Loucy (cell line): ENCODE measurements at regions not wholly inside any gene's neighbourhood (a gene's known extent, or its start where the extent isn't known, plus 50 kb on each side); places are given as distances from the start of the nearest gene placed in this dataset.

ENCODE experiments used
- H2AFZ ChIP-seq: fragments of 200-600 bp; sonication (generic); 2 replicates; pipeline ENCODE4 v1.6.0; 2016; ENCODE audit warnings: antibody characterized with exemption, mild to moderate bottlenecking, low read length, moderate library complexity
- H3F3A ChIP-seq: fragments of 200-600 bp; 2 replicates; pipeline ENCODE4 v1.6.0; 2016; ENCODE audit warnings: antibody characterized with exemption, low read depth, mild to moderate bottlenecking
- H3K27me3 ChIP-seq: fragments of 200-600 bp; sonication (generic); 2 replicates; pipeline ENCODE4 v1.6.1; 2014; ENCODE audit warnings: low read length, mild to moderate bottlenecking; ENCODE audit not compliant: insufficient read depth, poor library complexity, severe bottlenecking
- H3K36me3 ChIP-seq: fragments of 200-600 bp; sonication (generic); 2 replicates; pipeline ENCODE4 v1.6.1; 2016; ENCODE audit warnings: low read length; ENCODE audit not compliant: insufficient read depth
- H3K4me1 ChIP-seq: fragments of 200-600 bp; sonication (generic); 2 replicates; pipeline ENCODE4 v1.5.1; 2014; ENCODE audit warnings: low read length, mild to moderate bottlenecking; ENCODE audit not compliant: insufficient read depth, poor library complexity, severe bottlenecking
- H3K4me2 ChIP-seq: fragments of 200-600 bp; sonication (generic); 2 replicates; pipeline ENCODE4 v1.6.0; 2014; ENCODE audit warnings: antibody characterized with exemption, low read length, low read depth, mild to moderate bottlenecking; ENCODE audit not compliant: poor library complexity, severe bottlenecking
- H3K4me3 ChIP-seq: fragments of 200-600 bp; sonication (generic); 2 replicates; pipeline ENCODE4 v1.5.1; 2014; ENCODE audit warnings: low read length, mild to moderate bottlenecking, mixed read lengths; ENCODE audit not compliant: poor library complexity, severe bottlenecking
- H3K79me2 ChIP-seq: fragments of 200-600 bp; sonication (generic); 2 replicates; pipeline ENCODE4 v1.6.1; 2014; ENCODE audit warnings: low read length; ENCODE audit not compliant: insufficient read depth
- H3K9ac ChIP-seq: fragments of 200-600 bp; sonication (generic); 2 replicates; pipeline ENCODE4 v1.6.0; 2014; ENCODE audit warnings: mild to moderate bottlenecking, low read depth, low read length, moderate library complexity; ENCODE audit not compliant: poor library complexity, severe bottlenecking
- H3K9me2 ChIP-seq: fragments of 200-600 bp; sonication (generic); replicated peaks from 2 replicates; pipeline ENCODE4 v1.6.1; 2016; ENCODE audit warnings: low read depth, low read length, mixed read lengths
- H3K9me3 ChIP-seq: fragments of 200-600 bp; sonication (generic); 2 replicates; pipeline ENCODE4 v1.6.1; 2014; ENCODE audit warnings: mild to moderate bottlenecking, antibody characterized with exemption, low read length, low read depth; ENCODE audit not compliant: insufficient read depth
- H4K20me1 ChIP-seq: fragments of 200-600 bp; sonication (generic); 2 replicates; pipeline ENCODE4 v1.6.0; 2014; ENCODE audit warnings: antibody characterized with exemption, low read length, mild to moderate bottlenecking; ENCODE audit not compliant: insufficient read depth, poor library complexity, severe bottlenecking
- EZH2phosphoT487 ChIP-seq: fragments of 200-600 bp; IDR thresholded peaks from 2 replicates; pipeline ENCODE4 v1.6.1; 2018; ENCODE audit warnings: antibody characterized with exemption, mild to moderate bottlenecking, moderate library complexity, borderline replicate concordance
- TF ChIP-seq, protein P1 (sequence below): fragments of 200-600 bp; sonication (generic); conservative IDR thresholded peaks from 2 replicates; pipeline ENCODE4 v1.5.1; 2014; ENCODE audit warnings: mild to moderate bottlenecking, antibody characterized with exemption, low read length

- H3K4me2 ChIP-seq = peak overlapping the region; percentile 92
- peak overlapping the region; percentile 94 for H2AFZ ChIP-seq
- TF ChIP-seq EZH2phosphoT487 = no peak
- TF ChIP-seq, protein P1, sequence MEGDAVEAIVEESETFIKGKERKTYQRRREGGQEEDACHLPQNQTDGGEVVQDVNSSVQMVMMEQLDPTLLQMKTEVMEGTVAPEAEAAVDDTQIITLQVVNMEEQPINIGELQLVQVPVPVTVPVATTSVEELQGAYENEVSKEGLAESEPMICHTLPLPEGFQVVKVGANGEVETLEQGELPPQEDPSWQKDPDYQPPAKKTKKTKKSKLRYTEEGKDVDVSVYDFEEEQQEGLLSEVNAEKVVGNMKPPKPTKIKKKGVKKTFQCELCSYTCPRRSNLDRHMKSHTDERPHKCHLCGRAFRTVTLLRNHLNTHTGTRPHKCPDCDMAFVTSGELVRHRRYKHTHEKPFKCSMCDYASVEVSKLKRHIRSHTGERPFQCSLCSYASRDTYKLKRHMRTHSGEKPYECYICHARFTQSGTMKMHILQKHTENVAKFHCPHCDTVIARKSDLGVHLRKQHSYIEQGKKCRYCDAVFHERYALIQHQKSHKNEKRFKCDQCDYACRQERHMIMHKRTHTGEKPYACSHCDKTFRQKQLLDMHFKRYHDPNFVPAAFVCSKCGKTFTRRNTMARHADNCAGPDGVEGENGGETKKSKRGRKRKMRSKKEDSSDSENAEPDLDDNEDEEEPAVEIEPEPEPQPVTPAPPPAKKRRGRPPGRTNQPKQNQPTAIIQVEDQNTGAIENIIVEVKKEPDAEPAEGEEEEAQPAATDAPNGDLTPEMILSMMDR = no peak
- no peaks in the 10 kb centered on the region for H4K20me1 ChIP-seq
- peak overlapping the region; percentile 61 for H3K9ac ChIP-seq
- H3K9me2 ChIP-seq = no peaks in the 10 kb centered on the region
- no peaks in the 10 kb centered on the region for H3K79me2 ChIP-seq
- no peaks in the 10 kb centered on the region for H3F3A ChIP-seq
- no peaks in the 10 kb centered on the region for H3K9me3 ChIP-seq
- no peaks in the 10 kb centered on the region for H3K36me3 ChIP-seq
- H3K4me3 ChIP-seq = peak overlapping the region; percentile 79
- peaks cover 18% of the 10 kb centered on the region for H3K27me3 ChIP-seq
- peaks cover 20% of the 10 kb centered on the region for H3K4me1 ChIP-seq
These were observed 74.2 kb upstream of the ZBED5 start for GRCh38 chr11:10931761-10932670.

- H4K20me1 ChIP-seq = no peaks in the 10 kb centered on the region
- peak overlapping the region; percentile 92 for H3K4me2 ChIP-seq
- peaks cover 18% of the 10 kb centered on the region for H3K27me3 ChIP-seq
- H3K9me3 ChIP-seq = no peaks in the 10 kb centered on the region
- no peaks in the 10 kb centered on the region for H3F3A ChIP-seq
- peak overlapping the region; percentile 79 for H3K4me3 ChIP-seq
- H3K9ac ChIP-seq = peak overlapping the region; percentile 61
- no peaks in the 10 kb centered on the region for H3K9me2 ChIP-seq
- no peak for TF ChIP-seq EZH2phosphoT487
- TF ChIP-seq, protein P1 = no peak
- H3K4me1 ChIP-seq = peaks cover 20% of the 10 kb centered on the region
- H3K79me2 ChIP-seq = no peaks in the 10 kb centered on the region
- H3K36me3 ChIP-seq = no peaks in the 10 kb centered on the region
- H2AFZ ChIP-seq = peak overlapping the region; percentile 94
These were observed 73.3 kb upstream of the ZBED5 start for GRCh38 chr11:10930972-10931760.

DNA sequence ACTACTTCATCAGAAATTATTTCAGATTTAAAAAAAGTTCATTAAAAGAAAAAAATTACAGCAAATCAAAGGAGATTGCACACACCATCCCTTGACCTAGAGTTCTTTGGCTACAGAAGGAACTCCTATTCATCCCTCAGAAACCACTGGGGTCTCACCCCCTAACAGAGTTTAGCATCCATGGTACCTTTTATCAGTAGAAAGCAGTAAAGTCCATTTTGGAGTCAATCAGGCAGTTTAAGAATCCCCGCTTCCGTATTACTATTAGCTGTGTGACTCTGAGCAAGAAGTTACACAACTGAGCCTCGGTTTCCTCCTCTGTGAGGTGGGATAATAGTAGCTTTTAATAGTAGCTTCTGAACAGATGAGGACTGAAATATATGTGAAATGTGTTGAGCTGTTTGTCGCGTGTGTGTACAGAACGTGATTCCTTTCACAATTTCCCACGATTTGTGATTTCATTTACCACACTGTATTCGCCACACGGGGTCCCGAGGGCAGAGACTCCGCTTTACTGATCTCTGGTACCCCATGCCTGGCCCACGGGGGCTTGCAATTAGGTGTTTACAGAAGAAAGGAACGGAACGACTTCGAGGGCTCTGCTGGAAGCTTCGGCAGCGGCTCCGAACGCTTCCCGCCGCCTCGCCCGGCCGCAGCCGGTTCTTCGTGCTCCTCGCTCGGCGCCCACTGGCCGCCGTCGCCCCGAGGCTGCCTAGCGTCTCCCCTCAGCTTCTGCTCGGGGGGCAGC lies 72.5 kb upstream of the ZBED5 start:
- no peaks in the 10 kb centered on the region for H3K9me2 ChIP-seq
- H4K20me1 ChIP-seq = no peaks in the 10 kb centered on the region
- peaks cover 20% of the 10 kb centered on the region for H3K4me1 ChIP-seq
- TF ChIP-seq, protein P1 = 0 out of 2 replicates have a peak, but pooled peaks have one; percentile 9
- no peak for TF ChIP-seq EZH2phosphoT487
- H3F3A ChIP-seq = no peaks in the 10 kb centered on the region
- H2AFZ ChIP-seq = peak overlapping the region; percentile 94
- peak overlapping the region; percentile 61 for H3K9ac ChIP-seq
- peak overlapping the region; percentile 92 for H3K4me2 ChIP-seq
- H3K4me3 ChIP-seq = peak overlapping the region; percentile 79
- no peaks in the 10 kb centered on the region for H3K9me3 ChIP-seq
- H3K79me2 ChIP-seq = no peaks in the 10 kb centered on the region
- H3K36me3 ChIP-seq = no peaks in the 10 kb centered on the region
- peaks cover 18% of the 10 kb centered on the region for H3K27me3 ChIP-seq
